Epithelial cell of esophagus (primary cell): ENCODE measurements at regions not wholly inside any gene's neighbourhood (a gene's known extent, or its start where the extent isn't known, plus 50 kb on each side); places are given as distances from the start of the nearest gene placed in this dataset.

Experiments used
- DNase-seq: peaks from one replicate; pipeline ENCODE4 v3.0.0; 2010; ENCODE audit warnings: low read depth
- H3K4me3 ChIP-seq: 2 replicates; pipeline ENCODE4 v1.5.1; 2011; ENCODE audit warnings: mild to moderate bottlenecking, low read length, control low read depth
- TF ChIP-seq, protein P1 (sequence below): IDR thresholded peaks from 2 replicates; pipeline ENCODE4 v1.5.1; 2011; ENCODE audit warnings: low read depth, mild to moderate bottlenecking, low read length, control low read depth, inconsistent platforms; ENCODE audit not compliant: insufficient read depth; ENCODE audit errors: missing control alignments

GRCh38 chr3:30124435-30125370 lies 481.7 kb upstream of the TGFBR2 start:
- peak; percentile 78 for DNase-seq
- no peak overlapping the region for H3K4me3 ChIP-seq
- TF ChIP-seq, protein P1, sequence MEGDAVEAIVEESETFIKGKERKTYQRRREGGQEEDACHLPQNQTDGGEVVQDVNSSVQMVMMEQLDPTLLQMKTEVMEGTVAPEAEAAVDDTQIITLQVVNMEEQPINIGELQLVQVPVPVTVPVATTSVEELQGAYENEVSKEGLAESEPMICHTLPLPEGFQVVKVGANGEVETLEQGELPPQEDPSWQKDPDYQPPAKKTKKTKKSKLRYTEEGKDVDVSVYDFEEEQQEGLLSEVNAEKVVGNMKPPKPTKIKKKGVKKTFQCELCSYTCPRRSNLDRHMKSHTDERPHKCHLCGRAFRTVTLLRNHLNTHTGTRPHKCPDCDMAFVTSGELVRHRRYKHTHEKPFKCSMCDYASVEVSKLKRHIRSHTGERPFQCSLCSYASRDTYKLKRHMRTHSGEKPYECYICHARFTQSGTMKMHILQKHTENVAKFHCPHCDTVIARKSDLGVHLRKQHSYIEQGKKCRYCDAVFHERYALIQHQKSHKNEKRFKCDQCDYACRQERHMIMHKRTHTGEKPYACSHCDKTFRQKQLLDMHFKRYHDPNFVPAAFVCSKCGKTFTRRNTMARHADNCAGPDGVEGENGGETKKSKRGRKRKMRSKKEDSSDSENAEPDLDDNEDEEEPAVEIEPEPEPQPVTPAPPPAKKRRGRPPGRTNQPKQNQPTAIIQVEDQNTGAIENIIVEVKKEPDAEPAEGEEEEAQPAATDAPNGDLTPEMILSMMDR, result no peak

- no peak overlapping the region for H3K4me3 ChIP-seq
- TF ChIP-seq, protein P1, result no peak
Measured at GRCh38 chr3:30129765-30130164, 476.6 kb upstream of the TGFBR2 start.

DNA sequence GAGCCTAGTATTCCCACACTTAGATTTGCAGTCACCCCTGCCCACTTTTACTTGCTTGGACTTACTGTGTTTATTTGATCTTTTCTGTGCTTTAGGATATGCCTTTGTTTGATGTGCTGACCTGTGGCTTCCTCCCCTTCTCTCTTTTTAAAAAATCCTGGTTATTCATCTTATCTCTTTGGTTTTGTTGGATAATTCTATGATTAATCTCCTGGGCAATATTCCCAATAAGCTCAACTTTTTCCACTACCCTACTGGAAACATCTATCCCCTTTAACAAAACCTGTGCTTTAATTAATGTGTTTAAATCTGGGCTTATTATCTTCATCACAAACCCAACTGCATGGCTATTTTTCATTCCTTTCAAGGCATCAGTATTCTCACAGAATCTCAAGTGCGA lies 476.0 kb upstream of the TGFBR2 start:
- no peak for DNase-seq
- H3K4me3 ChIP-seq, result no peak overlapping the region
- TF ChIP-seq, protein P1, result no peak

More at GRCh38 chr3:30129765-30130164, 476.6 kb upstream of the TGFBR2 start:
- no peak for DNase-seq

- DNase-seq, result no peak
- TF ChIP-seq, protein P1, result no peak
- H3K4me3 ChIP-seq, result no peak overlapping the region
Measured at GRCh38 chr3:30131191-30131590, 475.2 kb upstream of the TGFBR2 start.

DNA sequence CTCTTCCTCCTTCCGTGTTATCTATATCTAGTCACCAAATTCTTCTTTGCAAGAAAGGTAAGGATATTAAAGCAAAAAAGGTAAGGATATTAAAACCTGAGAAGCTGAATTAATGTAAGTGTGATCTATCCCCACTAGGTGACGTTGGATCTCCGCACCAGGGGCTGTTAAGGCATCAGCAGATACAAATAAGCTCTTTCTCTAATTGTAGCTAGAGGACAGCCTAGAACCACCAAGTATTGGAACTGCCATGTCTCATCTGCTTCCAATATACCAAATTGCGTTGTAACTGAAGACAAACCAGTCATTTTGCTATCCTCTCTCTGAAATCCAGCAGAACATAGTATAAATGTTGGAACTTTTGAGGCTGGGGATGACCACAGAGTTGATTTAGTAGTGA lies 471.2 kb upstream of the TGFBR2 start:
- TF ChIP-seq, protein P1, result no peak
- no peak overlapping the region for H3K4me3 ChIP-seq
- DNase-seq, result no peak

DNA sequence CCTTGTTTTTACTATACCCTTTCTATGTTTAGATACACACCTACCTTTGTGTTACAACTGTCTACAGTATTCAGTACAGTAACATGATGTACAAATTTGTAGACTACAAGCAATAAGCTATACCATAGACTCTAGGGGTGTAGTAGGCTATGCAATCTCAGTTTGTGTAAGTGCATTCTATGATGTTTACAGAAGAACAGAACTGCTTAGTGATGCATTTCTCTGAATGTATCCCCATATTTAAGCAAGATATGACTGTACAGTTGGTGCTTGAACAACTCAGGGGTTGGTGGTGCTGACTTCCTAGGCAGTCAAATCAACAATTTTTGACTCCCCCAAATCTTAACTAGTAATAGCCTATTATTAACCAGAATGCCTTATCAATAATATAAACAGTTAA lies 467.1 kb upstream of the TGFBR2 start:
- TF ChIP-seq, protein P1, result no peak
- no peak overlapping the region for H3K4me3 ChIP-seq
- DNase-seq, result no peak
